ENCODE measurements at regions not wholly inside any gene's neighbourhood (a gene's known extent, or its start where the extent isn't known, plus 50 kb on each side); places are given as distances from the start of the nearest gene placed in this dataset.

DNA sequence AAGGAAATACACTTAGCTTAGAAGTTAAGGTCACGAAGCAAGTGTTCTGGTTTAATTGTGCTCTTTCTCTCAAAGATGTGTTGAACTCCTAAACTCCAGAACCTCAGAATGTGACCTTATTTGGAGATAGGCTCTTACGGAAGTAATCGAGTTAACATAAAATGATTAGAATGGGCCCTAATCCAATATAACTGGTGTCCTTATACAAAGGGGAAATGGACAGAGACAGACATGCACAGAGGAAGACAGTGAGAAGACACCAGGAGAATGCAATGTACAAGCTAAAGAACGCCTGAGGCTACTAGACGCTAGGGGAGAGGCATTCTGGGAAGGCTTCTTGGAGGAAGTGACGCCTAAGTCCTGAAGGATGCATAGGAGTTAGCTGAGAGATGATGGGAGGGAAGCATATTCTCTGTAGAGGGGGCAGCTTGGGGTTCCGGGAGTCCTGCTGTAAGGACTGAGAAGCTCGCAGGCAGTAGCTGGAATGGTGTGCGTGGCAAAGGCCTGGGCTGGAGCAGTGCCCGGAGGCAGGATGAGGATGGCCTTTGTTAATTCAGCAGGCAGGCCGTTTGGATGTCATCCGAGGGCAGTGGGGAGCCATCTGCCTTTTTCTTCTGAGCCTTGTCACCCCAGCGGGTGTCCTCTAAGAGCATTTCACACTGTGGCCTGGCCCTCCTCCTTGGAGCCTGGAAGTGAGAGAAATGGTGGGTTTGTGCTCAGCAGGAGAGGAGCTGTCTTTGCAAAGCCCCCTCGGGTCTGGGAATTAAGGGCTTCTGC is 513.4 kb downstream of the SHQ1 start:
- Histone ChIP-seq H3K4me3 (no peak overlapping the region), H2AFZ (0 out of 2 replicates have a peak overlapping the region, but pooled peaks have one; percentile 47), H3K4me2 (no peak overlapping the region), H3K4me1 (ENCODE audit: insufficient read depth) (peaks cover 7% of the 10 kb centered on the region; the same call in 1 of the 2 replicates), H3K9me2 (ENCODE audit: insufficient read depth) (no peaks in the 10 kb centered on the region), H3K27ac (ENCODE audit: low read depth) (no peak overlapping the region), H3K27me3 (ENCODE audit: insufficient read depth) (no peaks in the 10 kb centered on the region), H3K36me3 (ENCODE audit: insufficient read depth) (no peaks in the 10 kb centered on the region), H3F3A (replicated peaks; ENCODE audit: low read depth) (no peaks in the 10 kb centered on the region), H3K79me2 (replicated peaks; ENCODE audit: insufficient read depth) (no peaks in the 10 kb centered on the region), H4K20me1 (replicated peaks; ENCODE audit: insufficient read depth) (no peaks in the 10 kb centered on the region)
- peak; percentile 78 for ATAC-seq
- Mint-ChIP-seq H3K4me3 (no peak overlapping the region), H3K36me3 (ENCODE audit: low read depth) (no peaks in the 10 kb centered on the region), H3K4me1 (peaks cover 8% of the 10 kb centered on the region), H3K9me3 (no peaks in the 10 kb centered on the region), H3K27ac (no peak overlapping the region), H3K27me3 (ENCODE audit: insufficient read depth, low read depth, poor library complexity) (peaks cover 4% of the 10 kb centered on the region)
- no peak for DNase-seq (ENCODE audit: low spot score)
- TF ChIP-seq EZH2 (IDR thresholded peaks at IDR 0.05; ENCODE audit: low read depth, unreplicated experiment), result no peak
- no peak for TF ChIP-seq NANOG (IDR thresholded peaks at IDR 0.05; ENCODE audit: borderline replicate concordance)
- TF ChIP-seq, protein P1, sequence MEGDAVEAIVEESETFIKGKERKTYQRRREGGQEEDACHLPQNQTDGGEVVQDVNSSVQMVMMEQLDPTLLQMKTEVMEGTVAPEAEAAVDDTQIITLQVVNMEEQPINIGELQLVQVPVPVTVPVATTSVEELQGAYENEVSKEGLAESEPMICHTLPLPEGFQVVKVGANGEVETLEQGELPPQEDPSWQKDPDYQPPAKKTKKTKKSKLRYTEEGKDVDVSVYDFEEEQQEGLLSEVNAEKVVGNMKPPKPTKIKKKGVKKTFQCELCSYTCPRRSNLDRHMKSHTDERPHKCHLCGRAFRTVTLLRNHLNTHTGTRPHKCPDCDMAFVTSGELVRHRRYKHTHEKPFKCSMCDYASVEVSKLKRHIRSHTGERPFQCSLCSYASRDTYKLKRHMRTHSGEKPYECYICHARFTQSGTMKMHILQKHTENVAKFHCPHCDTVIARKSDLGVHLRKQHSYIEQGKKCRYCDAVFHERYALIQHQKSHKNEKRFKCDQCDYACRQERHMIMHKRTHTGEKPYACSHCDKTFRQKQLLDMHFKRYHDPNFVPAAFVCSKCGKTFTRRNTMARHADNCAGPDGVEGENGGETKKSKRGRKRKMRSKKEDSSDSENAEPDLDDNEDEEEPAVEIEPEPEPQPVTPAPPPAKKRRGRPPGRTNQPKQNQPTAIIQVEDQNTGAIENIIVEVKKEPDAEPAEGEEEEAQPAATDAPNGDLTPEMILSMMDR (conservative IDR thresholded peaks at IDR 0.05; ENCODE audit: low read depth in 2 of 2), result no peak
- no peak for TF ChIP-seq JUNB (IDR thresholded peaks at IDR 0.05; ENCODE audit: unreplicated experiment)
- TF ChIP-seq STAT1 (IDR thresholded peaks at IDR 0.05; ENCODE audit: unreplicated experiment), result no peak
- TF ChIP-seq, protein P2, sequence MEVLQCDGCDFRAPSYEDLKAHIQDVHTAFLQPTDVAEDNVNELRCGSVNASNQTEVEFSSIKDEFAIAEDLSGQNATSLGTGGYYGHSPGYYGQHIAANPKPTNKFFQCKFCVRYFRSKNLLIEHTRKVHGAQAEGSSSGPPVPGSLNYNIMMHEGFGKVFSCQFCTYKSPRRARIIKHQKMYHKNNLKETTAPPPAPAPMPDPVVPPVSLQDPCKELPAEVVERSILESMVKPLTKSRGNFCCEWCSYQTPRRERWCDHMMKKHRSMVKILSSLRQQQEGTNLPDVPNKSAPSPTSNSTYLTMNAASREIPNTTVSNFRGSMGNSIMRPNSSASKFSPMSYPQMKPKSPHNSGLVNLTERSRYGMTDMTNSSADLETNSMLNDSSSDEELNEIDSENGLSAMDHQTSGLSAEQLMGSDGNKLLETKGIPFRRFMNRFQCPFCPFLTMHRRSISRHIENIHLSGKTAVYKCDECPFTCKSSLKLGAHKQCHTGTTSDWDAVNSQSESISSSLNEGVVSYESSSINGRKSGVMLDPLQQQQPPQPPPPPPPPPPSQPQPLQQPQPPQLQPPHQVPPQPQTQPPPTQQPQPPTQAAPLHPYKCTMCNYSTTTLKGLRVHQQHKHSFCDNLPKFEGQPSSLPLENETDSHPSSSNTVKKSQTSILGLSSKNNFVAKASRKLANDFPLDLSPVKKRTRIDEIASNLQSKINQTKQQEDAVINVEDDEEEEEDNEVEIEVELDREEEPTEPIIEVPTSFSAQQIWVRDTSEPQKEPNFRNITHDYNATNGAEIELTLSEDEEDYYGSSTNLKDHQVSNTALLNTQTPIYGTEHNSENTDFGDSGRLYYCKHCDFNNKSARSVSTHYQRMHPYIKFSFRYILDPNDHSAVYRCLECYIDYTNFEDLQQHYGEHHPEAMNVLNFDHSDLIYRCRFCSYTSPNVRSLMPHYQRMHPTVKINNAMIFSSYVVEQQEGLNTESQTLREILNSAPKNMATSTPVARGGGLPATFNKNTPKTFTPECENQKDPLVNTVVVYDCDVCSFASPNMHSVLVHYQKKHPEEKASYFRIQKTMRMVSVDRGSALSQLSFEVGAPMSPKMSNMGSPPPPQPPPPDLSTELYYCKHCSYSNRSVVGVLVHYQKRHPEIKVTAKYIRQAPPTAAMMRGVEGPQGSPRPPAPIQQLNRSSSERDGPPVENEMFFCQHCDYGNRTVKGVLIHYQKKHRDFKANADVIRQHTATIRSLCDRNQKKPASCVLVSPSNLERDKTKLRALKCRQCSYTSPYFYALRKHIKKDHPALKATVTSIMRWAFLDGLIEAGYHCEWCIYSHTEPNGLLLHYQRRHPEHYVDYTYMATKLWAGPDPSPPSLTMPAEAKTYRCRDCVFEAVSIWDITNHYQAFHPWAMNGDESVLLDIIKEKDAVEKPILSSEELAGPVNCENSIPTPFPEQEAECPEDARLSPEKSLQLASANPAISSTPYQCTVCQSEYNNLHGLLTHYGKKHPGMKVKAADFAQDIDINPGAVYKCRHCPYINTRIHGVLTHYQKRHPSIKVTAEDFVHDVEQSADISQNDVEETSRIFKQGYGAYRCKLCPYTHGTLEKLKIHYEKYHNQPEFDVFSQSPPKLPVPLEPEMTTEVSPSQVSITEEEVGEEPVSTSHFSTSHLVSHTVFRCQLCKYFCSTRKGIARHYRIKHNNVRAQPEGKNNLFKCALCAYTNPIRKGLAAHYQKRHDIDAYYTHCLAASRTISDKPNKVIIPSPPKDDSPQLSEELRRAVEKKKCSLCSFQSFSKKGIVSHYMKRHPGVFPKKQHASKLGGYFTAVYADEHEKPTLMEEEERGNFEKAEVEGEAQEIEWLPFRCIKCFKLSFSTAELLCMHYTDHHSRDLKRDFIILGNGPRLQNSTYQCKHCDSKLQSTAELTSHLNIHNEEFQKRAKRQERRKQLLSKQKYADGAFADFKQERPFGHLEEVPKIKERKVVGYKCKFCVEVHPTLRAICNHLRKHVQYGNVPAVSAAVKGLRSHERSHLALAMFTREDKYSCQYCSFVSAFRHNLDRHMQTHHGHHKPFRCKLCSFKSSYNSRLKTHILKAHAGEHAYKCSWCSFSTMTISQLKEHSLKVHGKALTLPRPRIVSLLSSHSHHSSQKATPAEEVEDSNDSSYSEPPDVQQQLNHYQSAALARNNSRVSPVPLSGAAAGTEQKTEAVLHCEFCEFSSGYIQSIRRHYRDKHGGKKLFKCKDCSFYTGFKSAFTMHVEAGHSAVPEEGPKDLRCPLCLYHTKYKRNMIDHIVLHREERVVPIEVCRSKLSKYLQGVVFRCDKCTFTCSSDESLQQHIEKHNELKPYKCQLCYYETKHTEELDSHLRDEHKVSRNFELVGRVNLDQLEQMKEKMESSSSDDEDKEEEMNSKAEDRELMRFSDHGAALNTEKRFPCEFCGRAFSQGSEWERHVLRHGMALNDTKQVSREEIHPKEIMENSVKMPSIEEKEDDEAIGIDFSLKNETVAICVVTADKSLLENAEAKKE (CRISPR knock-in tag; IDR thresholded peaks at IDR 0.05), result no peak
- no peak for TF ChIP-seq ZNF331 (CRISPR knock-in tag; IDR thresholded peaks at IDR 0.05; ENCODE audit: low read depth)
- TF ChIP-seq CREB1 (CRISPR knock-in tag; IDR thresholded peaks at IDR 0.05; ENCODE audit: low read depth), result no peak
- no peak for TF ChIP-seq POLR2AphosphoS5 (IDR thresholded peaks at IDR 0.05; ENCODE audit: low read depth)
- TF ChIP-seq EZH2phosphoT487 (IDR thresholded peaks at IDR 0.05; ENCODE audit: unreplicated experiment), result no peak
- no peak for TF ChIP-seq ZNF114 (CRISPR knock-in tag; IDR thresholded peaks at IDR 0.05)
